Trophoblast cell (in vitro differentiated cells and primary cell): ENCODE measurements at regions not wholly inside any gene's neighbourhood (a gene's known extent, or its start where the extent isn't known, plus 50 kb on each side); places are given as distances from the start of the nearest gene placed in this dataset.

Experiments used
- DNase-seq, 2 donors: peaks; one replicate each; pipeline ENCODE4 v3.0.0-alpha.2; 2016
- H2AFZ ChIP-seq: 2 replicates; pipeline ENCODE4 v1.6.1; 2013; ENCODE audit warnings: low read length, moderate library complexity, mild to moderate bottlenecking; ENCODE audit not compliant: insufficient read depth, poor library complexity
- H2AK5ac ChIP-seq: 2 replicates; pipeline ENCODE4 v1.6.1; 2013; ENCODE audit warnings: mild to moderate bottlenecking, low read length
- H2BK120ac ChIP-seq: 2 replicates; pipeline ENCODE4 v1.6.1; 2013; ENCODE audit warnings: low read length, mild to moderate bottlenecking, moderate library complexity; ENCODE audit not compliant: insufficient read depth, poor library complexity
- H2BK12ac ChIP-seq: 2 replicates; pipeline ENCODE4 v1.6.1; 2013; ENCODE audit warnings: mild to moderate bottlenecking, low read length, moderate library complexity
- H2BK5ac ChIP-seq: 2 replicates; pipeline ENCODE4 v1.6.1; 2013; ENCODE audit warnings: low read length, low read depth, moderate library complexity, mild to moderate bottlenecking; ENCODE audit not compliant: poor library complexity
- H3K14ac ChIP-seq: 2 replicates; pipeline ENCODE4 v1.6.1; 2013; ENCODE audit warnings: mild to moderate bottlenecking, low read length
- H3K18ac ChIP-seq: 2 replicates; pipeline ENCODE4 v1.6.1; 2013; ENCODE audit warnings: mild to moderate bottlenecking, low read length
- H3K23ac ChIP-seq: 2 replicates; pipeline ENCODE4 v1.6.1; 2013; ENCODE audit warnings: low read length
- H3K27ac ChIP-seq: 2 replicates; pipeline ENCODE4 v1.5.1; 2013; ENCODE audit warnings: low read depth, mild to moderate bottlenecking, inconsistent platforms, low read length, moderate library complexity
- H3K27me3 ChIP-seq: 2 replicates; pipeline ENCODE4 v1.6.1; 2013; ENCODE audit warnings: inconsistent platforms, mild to moderate bottlenecking, low read length, moderate library complexity; ENCODE audit not compliant: insufficient read depth
- H3K36me3 ChIP-seq, 2 experiments: 1 replicate in 1 of 2; 2 replicates in 1 of 2; pipeline ENCODE4 v1.6.1; 2013; ENCODE audit warnings: low read length in 2 of 2, mild to moderate bottlenecking in 2 of 2, moderate library complexity in 1 of 2; ENCODE audit not compliant: insufficient read depth in 2 of 2, control insufficient read depth in 1 of 2
- H3K4ac ChIP-seq: 2 replicates; pipeline ENCODE4 v1.6.1; 2013; ENCODE audit warnings: low read depth, mild to moderate bottlenecking, low read length, moderate library complexity
- H3K4me1 ChIP-seq, 2 experiments: 1 replicate in 1 of 2; 2 replicates in 1 of 2; pipeline ENCODE4 v1.6.1; 2013; ENCODE audit warnings: low read length in 2 of 2, mild to moderate bottlenecking in 2 of 2, moderate library complexity in 1 of 2; ENCODE audit not compliant: insufficient read depth in 2 of 2, control insufficient read depth in 1 of 2
- H3K4me2 ChIP-seq: 2 replicates; pipeline ENCODE4 v1.6.1; 2013; ENCODE audit warnings: inconsistent platforms, mild to moderate bottlenecking, low read length, moderate library complexity
- H3K4me3 ChIP-seq: 2 replicates; pipeline ENCODE4 v1.5.1; 2013; ENCODE audit warnings: mild to moderate bottlenecking, low read depth, low read length, inconsistent platforms
- H3K79me1 ChIP-seq: one replicate; pipeline ENCODE4 v1.6.1; 2013; ENCODE audit warnings: low read length
- H3K79me2 ChIP-seq: 2 replicates; pipeline ENCODE4 v1.6.1; 2013; ENCODE audit warnings: low read length, mild to moderate bottlenecking; ENCODE audit not compliant: control insufficient read depth, insufficient read depth, poor library complexity
- H3K9ac ChIP-seq: 2 replicates; pipeline ENCODE4 v1.6.1; 2013; ENCODE audit warnings: mild to moderate bottlenecking, low read length
- H3K9me3 ChIP-seq: 2 replicates; pipeline ENCODE4 v1.6.1; 2013; ENCODE audit warnings: low read depth, mild to moderate bottlenecking, control low read depth, inconsistent platforms, low read length; ENCODE audit not compliant: insufficient read depth
- H4K12ac ChIP-seq: 2 replicates; pipeline ENCODE4 v1.6.1; 2013; ENCODE audit warnings: low read depth, mild to moderate bottlenecking, low read length, moderate library complexity
- H4K8ac ChIP-seq: 2 replicates; pipeline ENCODE4 v1.6.1; 2013; ENCODE audit warnings: low read depth, mild to moderate bottlenecking, low read length, moderate library complexity
- H4K91ac ChIP-seq: one replicate; pipeline ENCODE4 v1.6.1; 2013; ENCODE audit warnings: low read depth, mild to moderate bottlenecking, low read length, moderate library complexity
- WGBS: extraction: QIAGEN DNeasy Blood & Tissue Kit; methylation state at CpG from one replicate; pipeline ENCODE4 v1.1.7; 2013; ENCODE audit warnings: missing lambda C conversion rate; ENCODE audit not compliant: insufficient read length, insufficient coverage; ENCODE audit errors: extremely low coverage; 5-methylcytosine and 5-hydroxymethylcytosine counted together

- no peak overlapping the region for H3K18ac ChIP-seq
- peak overlapping the region; percentile 4 for H2AFZ ChIP-seq
- peak overlapping the region; percentile 78 for H3K14ac ChIP-seq
- H3K27ac ChIP-seq = peak overlapping the region; percentile 22
- peak overlapping the region; percentile 10 for H2BK120ac ChIP-seq
- no peak overlapping the region for H2AK5ac ChIP-seq
- H3K36me3 ChIP-seq = no peaks in the 10 kb centered on the region
- peak overlapping the region; percentile 29 for H3K4me2 ChIP-seq
- peak overlapping the region; percentile 5 for H2BK12ac ChIP-seq
- peaks cover 5 to 6% of the 10 kb centered on the region in 2 experiments for H3K4me1 ChIP-seq
- DNase-seq = peak in 1 of 2 donors; percentile 37
- H3K4ac ChIP-seq = no peak overlapping the region
- H4K8ac ChIP-seq = peak overlapping the region; percentile 44
- peak overlapping the region; percentile 27 for H4K12ac ChIP-seq
- H4K91ac ChIP-seq = peak overlapping the region; percentile 20
- H3K9ac ChIP-seq = no peak overlapping the region
- no peak overlapping the region for H3K4me3 ChIP-seq
- H3K23ac ChIP-seq = no peak overlapping the region
- no peaks in the 10 kb centered on the region for H3K27me3 ChIP-seq
- H3K79me2 ChIP-seq = no peaks in the 10 kb centered on the region
- no CpG with 5 or more reads among the region's 15 CpGs for WGBS
- no peaks in the 10 kb centered on the region for H3K9me3 ChIP-seq
- H2BK5ac ChIP-seq = no peak overlapping the region
- H3K79me1 ChIP-seq = no peaks in the 10 kb centered on the region
Observed at GRCh38 chr6:14784596-14785492, 461.0 kb upstream of the JARID2 start.

- H3K9ac ChIP-seq = no peak overlapping the region
- no peak overlapping the region for H2BK120ac ChIP-seq
- no peak overlapping the region for H4K91ac ChIP-seq
- H3K27me3 ChIP-seq = no peaks in the 10 kb centered on the region
- no peak overlapping the region for H3K18ac ChIP-seq
- no peaks in the 10 kb centered on the region for H3K79me2 ChIP-seq
- H3K9me3 ChIP-seq = no peaks in the 10 kb centered on the region
- H2AK5ac ChIP-seq = no peak overlapping the region
- DNase-seq = no peak
- no peak overlapping the region for H3K4me3 ChIP-seq
- H3K79me1 ChIP-seq = no peaks in the 10 kb centered on the region
- H3K23ac ChIP-seq = no peak overlapping the region
- no peak overlapping the region for H4K8ac ChIP-seq
- H3K4me2 ChIP-seq = no peak overlapping the region
- no peak overlapping the region for H3K27ac ChIP-seq
- no peak overlapping the region for H2AFZ ChIP-seq
- no peaks in the 10 kb centered on the region for H3K36me3 ChIP-seq
- H3K4me1 ChIP-seq = peaks cover 5 to 6% of the 10 kb centered on the region in 2 experiments
- no CpG with 5 or more reads among the region's 2 CpGs for WGBS
- no peak overlapping the region for H4K12ac ChIP-seq
- H3K4ac ChIP-seq = no peak overlapping the region
- no peak overlapping the region for H2BK12ac ChIP-seq
- no peak overlapping the region for H3K14ac ChIP-seq
- no peak overlapping the region for H2BK5ac ChIP-seq
Observed at GRCh38 chr6:14785493-14785790, 460.4 kb upstream of the JARID2 start.

- Histone ChIP-seq H4K8ac (no peak overlapping the region), H3K36me3 (no peaks in the 10 kb centered on the region), H3K4me2 (no peak overlapping the region), H2BK120ac (no peak overlapping the region), H3K4ac (no peak overlapping the region), H3K9ac (no peak overlapping the region), H4K91ac (no peak overlapping the region), H2BK5ac (no peak overlapping the region), H3K23ac (no peak overlapping the region), H3K79me2 (no peaks in the 10 kb centered on the region), H3K27ac (no peak overlapping the region), H3K79me1 (no peaks in the 10 kb centered on the region), H2BK12ac (no peak overlapping the region), H3K18ac (no peak overlapping the region), H3K27me3 (no peaks in the 10 kb centered on the region), H3K14ac (no peak overlapping the region), H4K12ac (no peak overlapping the region), H2AFZ (no peak overlapping the region), H3K9me3 (no peaks in the 10 kb centered on the region), H3K4me3 (no peak overlapping the region), H3K4me1 (peaks cover 5 to 6% of the 10 kb centered on the region in 2 experiments), H2AK5ac (no peak overlapping the region)
- DNase-seq = no peak
- no CpG with 5 or more reads among the region's 3 CpGs for WGBS
Observed at GRCh38 chr6:14786008-14786407, 459.9 kb upstream of the JARID2 start.

- H4K91ac ChIP-seq = no peak overlapping the region
- H4K8ac ChIP-seq = no peak overlapping the region
- no peak overlapping the region for H3K14ac ChIP-seq
- no peak overlapping the region for H2AK5ac ChIP-seq
- no peak overlapping the region for H3K9ac ChIP-seq
- H3K4me3 ChIP-seq = no peak overlapping the region
- H3K18ac ChIP-seq = no peak overlapping the region
- peaks cover 5 to 6% of the 10 kb centered on the region in 2 experiments for H3K4me1 ChIP-seq
- H3K79me2 ChIP-seq = no peaks in the 10 kb centered on the region
- H3K4me2 ChIP-seq = no peak overlapping the region
- no peaks in the 10 kb centered on the region for H3K36me3 ChIP-seq
- no peaks in the 10 kb centered on the region for H3K79me1 ChIP-seq
- H3K27me3 ChIP-seq = no peaks in the 10 kb centered on the region
- no peak for DNase-seq
- H2BK5ac ChIP-seq = no peak overlapping the region
- no peak overlapping the region for H4K12ac ChIP-seq
- no peak overlapping the region for H2BK12ac ChIP-seq
- H3K9me3 ChIP-seq = no peaks in the 10 kb centered on the region
- no peak overlapping the region for H3K27ac ChIP-seq
- no peak overlapping the region for H2AFZ ChIP-seq
- H3K23ac ChIP-seq = no peak overlapping the region
- no CpG with 5 or more reads among the region's 3 CpGs for WGBS
- no peak overlapping the region for H2BK120ac ChIP-seq
- no peak overlapping the region for H3K4ac ChIP-seq
Observed at GRCh38 chr6:14786455-14786854, 459.4 kb upstream of the JARID2 start.
